Transverse colon (tissue), 4 donors: ENCODE measurements at regions not wholly inside any gene's neighbourhood (a gene's known extent, or its start where the extent isn't known, plus 50 kb on each side); places are given as distances from the start of the nearest gene placed in this dataset.

Experiments used
- DNase-seq: peaks from one replicate; pipeline ENCODE4 v3.0.0-alpha.2; 2019
- H3K27ac ChIP-seq, 4 donors: fragments of 200-600 bp; sonication (generic); 2 replicates each; pipeline ENCODE4 v1.5.1; 2016 to 2018; ENCODE audit warnings: inconsistent platforms in 4 of 4
- H3K27me3 ChIP-seq: fragments of 200-600 bp; sonication (generic); 2 replicates; pipeline ENCODE4 v1.5.1; 2017; ENCODE audit warnings: inconsistent platforms
- H3K36me3 ChIP-seq, 4 donors: fragments of 200-600 bp; sonication (generic); 2 replicates each; pipeline ENCODE4 v1.5.1; 2017 to 2019; ENCODE audit warnings: inconsistent platforms in 4 of 4
- H3K4me1 ChIP-seq, 4 donors: fragments of 200-600 bp; sonication (generic); 2 replicates each; pipeline ENCODE4 v1.5.1; 2017 to 2020; ENCODE audit warnings: inconsistent platforms in 4 of 4
- H3K4me3 ChIP-seq, 4 donors: fragments of 200-600 bp; sonication (generic); 1 replicate in 1 of 4; 2 replicates in 3 of 4; pipeline versions ENCODE4 v1.5.1 to v1.6.1; 2017 to 2019; ENCODE audit warnings: inconsistent platforms in 4 of 4
- H3K9me3 ChIP-seq, 2 donors: fragments of 200-600 bp; sonication (generic); 2 replicates each; pipeline ENCODE4 v1.5.1; 2017 to 2019; ENCODE audit warnings: inconsistent platforms in 2 of 2
- CTCF ChIP-seq, 5 experiments: fragments of 200-600 bp in 3 of 5; fragments of 450-650 bp in 2 of 5; sonication (generic) in 3 of 5; IDR thresholded peaks; 1 replicate in 2 of 5; 2 replicates in 3 of 5; pipeline ENCODE4 v1.5.1; 2016 to 2017; ENCODE audit warnings: antibody characterized with exemption in 5 of 5, inconsistent platforms in 3 of 5, mild to moderate bottlenecking in 2 of 5, moderate library complexity in 1 of 5
- EP300 ChIP-seq: sonication (generic); formaldehyde crosslinking; IDR thresholded peaks from one replicate; pipeline ENCODE4 v1.6.1; 2017; ENCODE audit warnings: antibody characterized with exemption, low read depth
- POLR2A ChIP-seq: fragments of 450-650 bp; IDR thresholded peaks from one replicate; pipeline ENCODE4 v1.6.1; 2016; ENCODE audit warnings: antibody characterized with exemption, mild to moderate bottlenecking, moderate library complexity
- POLR2AphosphoS5 ChIP-seq, 3 donors: sonication (generic); formaldehyde crosslinking; IDR thresholded peaks; one replicate each; pipeline ENCODE4 v1.6.1; 2016; ENCODE audit warnings: antibody characterized with exemption in 3 of 3
- WGBS, 2 donors: methylation state at CpG; one replicate each; pipeline ENCODE4 v1.1.5; 2018; ENCODE audit warnings: low coverage in 1 of 2; 5-methylcytosine and 5-hydroxymethylcytosine counted together
- in situ Hi-C, 4 donors: fragments of 200-750 bp; cut with MboI; loops; one replicate each; pipeline versions ENCODE4 v1.15.0 to v1.15.1; 2017; ENCODE audit warnings: low sequenced_read_pairs in 3 of 4, low pct_ligation_motif_present in 1 of 4, low pct_unique_long_range_greater_than_20kb in 1 of 4
- intact Hi-C: fragments of 100-400 bp; cut with DNase I; formaldehyde crosslinking; loops from one replicate; pipeline ENCODE4 v1.15.1; 2023; ENCODE audit warnings: low total_unique reads

DNA sequence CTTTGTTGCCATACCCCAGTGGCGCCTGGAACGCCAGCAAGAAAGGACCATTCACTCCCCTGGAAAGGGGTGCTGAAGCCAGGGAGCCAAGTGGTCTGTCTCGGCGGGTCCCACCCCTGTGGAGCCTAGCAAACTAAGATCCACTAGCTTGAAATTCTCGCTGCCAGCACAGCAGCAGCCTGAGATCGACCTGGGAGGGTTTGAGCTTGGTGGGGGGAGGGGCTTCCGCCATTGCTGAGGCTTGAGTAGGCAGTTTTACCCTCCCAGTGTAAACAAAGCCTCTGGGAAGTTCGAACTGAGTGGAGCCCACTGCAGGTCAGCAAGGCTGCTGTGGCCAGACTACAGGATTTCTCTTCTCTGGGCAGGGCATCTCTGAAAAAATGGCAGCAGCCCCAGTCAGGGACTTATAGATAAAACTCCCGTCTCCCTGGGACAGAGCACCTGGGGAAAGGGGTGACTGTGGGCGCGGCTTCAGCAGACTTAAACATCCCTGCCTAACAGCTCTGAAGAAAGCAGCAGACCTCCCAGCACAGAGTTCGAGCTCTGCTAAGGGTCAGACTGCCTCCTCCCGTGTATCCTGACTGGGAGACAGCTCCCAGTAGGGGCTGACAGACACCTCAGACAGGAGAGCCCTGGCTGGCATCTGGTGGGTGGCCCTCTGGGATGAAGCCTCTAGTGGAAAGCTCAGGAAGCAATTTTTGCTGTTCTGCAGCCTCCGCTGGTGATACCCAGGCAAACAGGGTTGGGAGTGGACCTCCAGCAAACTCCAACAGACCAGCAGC is 281.1 kb upstream of the SP4 start:
- Histone ChIP-seq H3K27me3 (no peaks in the 10 kb centered on the region), H3K9me3 (no peaks in the 10 kb centered on the region), H3K4me3 (no peak overlapping the region), H3K36me3 (no peaks in the 10 kb centered on the region), H3K27ac (no peak overlapping the region), H3K4me1 (no peaks in the 10 kb centered on the region)
- in situ Hi-C loops = no loop called here
- no peak for DNase-seq
- WGBS, 2 donors = 63 to 68% methylated on average over 4 to 14 of the region's 14 CpGs
- TF ChIP-seq EP300 (no peak), POLR2A (no peak), POLR2AphosphoS5 (IDR thresholded peaks at IDR 0.05) (no peak), CTCF (IDR thresholded peaks at IDR 0.05) (no peak)
- intact Hi-C loops = no loop called here

DNA sequence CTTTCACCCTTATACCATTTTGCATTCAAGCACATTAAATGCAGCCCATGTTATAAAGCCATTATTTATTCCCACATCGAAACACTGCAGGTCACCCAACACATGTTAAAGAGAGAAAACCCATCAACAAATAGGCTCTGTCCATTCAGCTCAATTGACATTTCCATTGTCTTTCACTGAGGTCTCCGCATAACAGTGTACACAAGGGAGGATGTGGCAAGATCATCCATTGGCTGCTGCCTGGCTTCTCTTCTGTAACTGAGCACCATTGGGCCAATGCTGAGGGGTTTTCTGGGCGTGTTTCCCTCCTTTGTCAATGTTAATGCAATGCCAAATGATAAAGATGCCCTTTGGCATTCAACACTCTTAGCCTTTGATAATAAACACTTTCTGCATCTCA is 278.1 kb upstream of the SP4 start:
- in situ Hi-C loops = no loop called here

DNA sequence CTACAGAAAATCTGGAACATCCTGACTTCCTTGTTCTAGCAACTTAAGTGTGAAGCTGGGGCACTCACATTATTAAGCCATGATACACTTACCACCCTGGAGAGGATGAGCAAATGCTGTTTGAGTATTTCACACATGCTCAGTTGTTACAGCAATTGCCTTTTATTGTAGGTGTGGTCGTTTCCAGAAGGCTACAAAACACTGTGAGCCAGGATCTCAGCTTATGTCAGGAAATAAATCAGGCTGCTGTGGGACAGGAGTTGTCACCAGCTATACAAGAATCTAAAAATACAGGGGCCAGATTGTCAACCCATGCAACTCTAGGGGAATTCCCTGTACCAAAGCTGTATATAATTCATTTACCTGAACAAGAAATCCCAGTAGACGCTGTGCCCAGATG is 273.3 kb upstream of the SP4 start:
- Histone ChIP-seq H3K27me3 (no peaks in the 10 kb centered on the region), H3K4me1 (peaks cover 0 to 5% (median 0%) of the 10 kb centered on the region in 4 donors), H3K9me3 (no peaks in the 10 kb centered on the region), H3K4me3 (no peak overlapping the region), H3K36me3 (no peaks in the 10 kb centered on the region), H3K27ac (no peak overlapping the region)
- in situ Hi-C loops = no loop called here
- WGBS, 2 donors = 22 to 50% methylated on average over 1 to 2 of the region's 2 CpGs
- no peak for TF ChIP-seq CTCF (IDR thresholded peaks at IDR 0.05)
- TF ChIP-seq POLR2A = no peak
- no peak for TF ChIP-seq POLR2AphosphoS5 (IDR thresholded peaks at IDR 0.05)
- TF ChIP-seq EP300 = no peak
- DNase-seq = peak; percentile 15
- intact Hi-C loops = no loop called here

More for the DNA sequence above, 278.1 kb upstream of the SP4 start:
- Histone ChIP-seq H3K4me1 (peaks cover 0 to 1% (median 0%) of the 10 kb centered on the region in 4 donors), H3K4me3 (no peak overlapping the region), H3K36me3 (no peaks in the 10 kb centered on the region), H3K27me3 (no peaks in the 10 kb centered on the region), H3K27ac (no peak overlapping the region), H3K9me3 (no peaks in the 10 kb centered on the region)
- DNase-seq = no peak
- TF ChIP-seq POLR2AphosphoS5 (IDR thresholded peaks at IDR 0.05) (no peak), EP300 (no peak), POLR2A (no peak), CTCF (IDR thresholded peaks at IDR 0.05) (no peak)
- WGBS, 2 donors = 69 to 78% methylated on average over 2 to 3 of the region's 3 CpGs
- intact Hi-C loops = no loop called here

DNA sequence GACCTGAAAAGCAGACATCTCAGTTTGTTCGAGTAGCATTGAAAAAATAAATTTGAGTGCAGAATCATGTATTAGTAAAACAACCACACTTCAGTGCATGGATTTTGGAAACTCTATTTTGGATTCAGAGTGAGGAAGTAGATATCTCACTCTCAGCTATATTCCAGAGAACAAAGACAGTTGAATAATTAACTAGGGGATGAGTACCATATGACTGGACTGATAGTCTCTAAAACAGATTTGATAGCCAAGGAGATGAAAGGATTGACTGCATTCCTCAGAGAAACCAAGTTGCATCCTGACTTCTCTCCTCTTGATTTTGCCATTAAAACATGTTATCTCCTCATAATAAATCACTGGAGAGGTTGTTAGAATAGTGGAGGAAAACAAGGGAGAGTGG is 268.4 kb upstream of the SP4 start:
- peaks cover 0 to 5% (median 0%) of the 10 kb centered on the region in 4 donors for H3K4me1 ChIP-seq
- TF ChIP-seq POLR2AphosphoS5 (IDR thresholded peaks at IDR 0.05) (no peak), EP300 (no peak), CTCF (IDR thresholded peaks at IDR 0.05) (no peak), POLR2A (no peak)
- 74 to 100% methylated on average over 1 of the region's 1 CpG for WGBS, 2 donors
- no peaks in the 10 kb centered on the region for H3K36me3 ChIP-seq
- DNase-seq = no peak
- in situ Hi-C loops (no loop called here), intact Hi-C loops (no loop called here)
- no peaks in the 10 kb centered on the region for H3K27me3 ChIP-seq
- no peak overlapping the region for H3K4me3 ChIP-seq
- H3K27ac ChIP-seq = no peak overlapping the region
- H3K9me3 ChIP-seq = no peaks in the 10 kb centered on the region
